HepG2 (cell line): ENCODE measurements at regions not wholly inside any gene's neighbourhood (a gene's known extent, or its start where the extent isn't known, plus 50 kb on each side); places are given as distances from the start of the nearest gene placed in this dataset.

Experiments used
- ATAC-seq: fragments of 200-7000 bp; cut with Tn5 transposase; 3 replicates; pipeline ENCODE4 v1.9.1; 2020; ENCODE audit warnings: mild to moderate bottlenecking, moderate library complexity
- BruUV-seq: library from RNA; stranded (reverse); fragments of 400-500 nt; replicated peaks from 2 replicates; lab custom pipeline; 2021; lab: Mats Ljungman, UMichigan
- CTCF ChIA-PET: fragments of 300-600 bp; formaldehyde crosslinking; extraction: SDS; loops from one replicate; lab custom pipeline; 2021; ENCODE audit warnings: low total read pairs, inconsistent platforms, low intra/inter-chr PET ratio; lab: Yijun Ruan, JAX
- POLR2A ChIA-PET: fragments of 350-600 bp; sonication (Branson Sonifier 250); formaldehyde crosslinking; loops from one replicate; lab custom pipeline; 2020; ENCODE audit warnings: antibody characterized with exemption, inconsistent platforms; lab: Yijun Ruan, JAX
- DNase-seq: peaks from one replicate; pipeline ENCODE4 v3.0.0-alpha.2; 2015; ENCODE audit warnings: low spot score
- FAIRE-seq: peaks from 3 replicates; lab custom pipeline; 2011; peaks lifted over from hg19 to GRCh38; lab: Jason Lieb, UNC
- H2AFZ ChIP-seq: one replicate; pipeline ENCODE4 v1.6.1; 2011; ENCODE audit warnings: low read length, inconsistent platforms
- H3K27ac ChIP-seq: fragments of 300-600 bp; 3 replicates; pipeline ENCODE4 v1.8.0; 2011; ENCODE audit warnings: mixed run types, mild to moderate bottlenecking, mixed read lengths, low read length, inconsistent platforms; ENCODE audit not compliant: insufficient read depth; ENCODE audit errors: extremely low read length
- H3K27me3 ChIP-seq, 2 experiments: fragments of 200-600 bp in 1 of 2; 2 replicates in 1 of 2; 3 replicates in 1 of 2; pipeline versions ENCODE4 v1.6.0 to v1.8.0; 2011; ENCODE audit warnings: low read length in 2 of 2, mild to moderate bottlenecking in 2 of 2, moderate library complexity in 2 of 2, inconsistent platforms in 1 of 2; ENCODE audit not compliant: insufficient read depth in 2 of 2, control insufficient read depth in 1 of 2
- H3K36me3 ChIP-seq, 2 experiments: fragments of 200-600 bp in 1 of 2; replicated peaks in 1 of 2; 2 replicates in 1 of 2; 3 replicates in 1 of 2; pipeline versions ENCODE4 v1.5.1 to v1.8.0; 2011; ENCODE audit warnings: low read length in 2 of 2, inconsistent platforms in 1 of 2; ENCODE audit not compliant: insufficient read depth in 2 of 2, control insufficient read depth in 1 of 2
- H3K4me1 ChIP-seq: 2 replicates; pipeline ENCODE4 v1.5.1; 2012; ENCODE audit warnings: low read length, inconsistent platforms; ENCODE audit not compliant: insufficient read depth
- H3K4me2 ChIP-seq: 2 replicates; pipeline ENCODE4 v1.6.0; 2011; ENCODE audit warnings: low read depth, low read length, inconsistent platforms
- H3K4me3 ChIP-seq, 3 experiments: fragments of 200-600 bp in 1 of 3; sonication (generic), shearing (Covaris generic) in 1 of 3; replicated peaks in 1 of 3; 2 replicates each; pipeline ENCODE4 v1.5.1; 2011 to 2016; ENCODE audit warnings: low read length in 3 of 3, inconsistent platforms in 2 of 3, low read depth in 2 of 3, mild to moderate bottlenecking in 2 of 3, control low read depth in 1 of 3, mixed read lengths in 1 of 3; ENCODE audit not compliant: insufficient read depth in 1 of 3
- H3K79me2 ChIP-seq: one replicate; pipeline ENCODE4 v1.6.1; 2011; ENCODE audit warnings: low read length, inconsistent platforms; ENCODE audit not compliant: insufficient read depth
- H3K9ac ChIP-seq: 2 replicates; pipeline ENCODE4 v1.6.0; 2011; ENCODE audit warnings: mild to moderate bottlenecking, low read depth, low read length, inconsistent platforms; ENCODE audit not compliant: insufficient read depth
- H3K9me3 ChIP-seq: 2 replicates; pipeline ENCODE4 v1.5.1; 2012; ENCODE audit warnings: mild to moderate bottlenecking, low read length
- H4K20me1 ChIP-seq: 2 replicates; pipeline ENCODE4 v1.6.0; 2011; ENCODE audit warnings: inconsistent platforms, mild to moderate bottlenecking, low read length, moderate library complexity; ENCODE audit not compliant: insufficient read depth
- ARNT2 ChIP-seq: sonication (generic); formaldehyde crosslinking; IDR thresholded peaks from 2 replicates; pipeline ENCODE4 v1.8.0; 2022; ENCODE audit warnings: mild to moderate bottlenecking, low read depth, missing genetic modification reagents, moderate library complexity
- ZNF253 ChIP-seq: sonication (generic); formaldehyde crosslinking; IDR thresholded peaks from 2 replicates; pipeline ENCODE4 v1.8.0; 2022; ENCODE audit warnings: mild to moderate bottlenecking, missing genetic modification reagents, borderline replicate concordance
- ZNF282 ChIP-seq: fragments of 450-650 bp; IDR thresholded peaks from 2 replicates; pipeline ENCODE4 v1.6.1; 2018; ENCODE audit not compliant: partially characterized antibody
- ZNF367 ChIP-seq: sonication (generic); formaldehyde crosslinking; IDR thresholded peaks from 2 replicates; pipeline ENCODE4 v1.4.0; 2020; ENCODE audit warnings: missing genetic modification reagents, borderline replicate concordance
- WGBS: methylation state at CpG from one replicate; pipeline ENCODE4 v1.1.6; 2017; ENCODE audit warnings: low lambda C conversion rate; 5-methylcytosine and 5-hydroxymethylcytosine counted together
- in situ Hi-C: cut with HindIII; loops from 2 replicates; pipeline ENCODE4 v1.10.0; 2017; ENCODE audit warnings: low pct_unique_long_range_greater_than_20kb; ENCODE audit not compliant: extremely low pct_ligation_motif_present
- intact Hi-C: fragments of 100-400 bp; cut with micrococcal nuclease; formaldehyde crosslinking; loops from one replicate; pipeline ENCODE4 v1.10.0; 2022; ENCODE audit not compliant: unreplicated experiment
- TF ChIP-seq, protein P1 (sequence below): sonication (generic); formaldehyde crosslinking; IDR thresholded peaks from 2 replicates; pipeline ENCODE4 v1.4.0; 2020; ENCODE audit warnings: missing genetic modification reagents, borderline replicate concordance

DNA sequence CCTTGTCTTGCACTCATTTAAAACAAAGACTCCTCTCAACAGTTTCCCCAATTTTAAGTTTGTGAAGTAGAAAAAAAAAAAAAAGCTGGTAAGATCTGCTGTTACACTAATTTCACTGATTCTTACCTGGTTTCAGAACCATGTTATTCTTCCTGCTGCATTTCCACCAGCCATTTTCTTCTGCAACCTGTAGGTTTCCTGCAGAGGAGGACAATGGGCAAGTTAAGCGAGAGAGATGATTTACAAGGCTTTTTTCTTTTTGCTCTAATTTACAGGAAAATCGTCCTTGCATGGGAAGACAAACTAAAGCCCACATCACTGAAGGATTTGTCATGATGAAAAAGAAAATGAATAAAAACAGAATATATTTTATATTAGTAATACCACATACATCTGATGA lies 86.0 kb upstream of the SMARCA2 start:
- POLR2A ChIA-PET = no interaction called here

More for the DNA sequence above, 86.0 kb upstream of the SMARCA2 start:
- Histone ChIP-seq H4K20me1 (no peaks in the 10 kb centered on the region), H3K9ac (no peak overlapping the region), H3K27ac (no peak overlapping the region), H2AFZ (no peak overlapping the region), H3K36me3 (no peaks in the 10 kb centered on the region), H3K4me3 (no peak overlapping the region), H3K4me2 (no peak overlapping the region), H3K9me3 (no peaks in the 10 kb centered on the region), H3K4me1 (no peaks in the 10 kb centered on the region), H3K27me3 (peaks cover 1 to 11% of the 10 kb centered on the region in 2 experiments; a peak in 1 of 5 replicates), H3K79me2 (no peaks in the 10 kb centered on the region)
- in situ Hi-C loops (loop anchor here (10.0 kb wide), 1 partner anchor 156 kb away; no protein-coding TSS in a partner anchor), intact Hi-C loops (no loop called here)
- no peak for ATAC-seq
- no peak for DNase-seq
- CTCF ChIA-PET = no interaction called here
- no TSS peak for BruUV-seq
- no peak for FAIRE-seq
- 0% methylated on average over 2 of the region's 2 CpGs for WGBS
- no peak for TF ChIP-seq ARNT2 (CRISPR knock-in tag)
- no peak for TF ChIP-seq ZNF282
- TF ChIP-seq ZNF253 = no peak
- TF ChIP-seq, protein P1, sequence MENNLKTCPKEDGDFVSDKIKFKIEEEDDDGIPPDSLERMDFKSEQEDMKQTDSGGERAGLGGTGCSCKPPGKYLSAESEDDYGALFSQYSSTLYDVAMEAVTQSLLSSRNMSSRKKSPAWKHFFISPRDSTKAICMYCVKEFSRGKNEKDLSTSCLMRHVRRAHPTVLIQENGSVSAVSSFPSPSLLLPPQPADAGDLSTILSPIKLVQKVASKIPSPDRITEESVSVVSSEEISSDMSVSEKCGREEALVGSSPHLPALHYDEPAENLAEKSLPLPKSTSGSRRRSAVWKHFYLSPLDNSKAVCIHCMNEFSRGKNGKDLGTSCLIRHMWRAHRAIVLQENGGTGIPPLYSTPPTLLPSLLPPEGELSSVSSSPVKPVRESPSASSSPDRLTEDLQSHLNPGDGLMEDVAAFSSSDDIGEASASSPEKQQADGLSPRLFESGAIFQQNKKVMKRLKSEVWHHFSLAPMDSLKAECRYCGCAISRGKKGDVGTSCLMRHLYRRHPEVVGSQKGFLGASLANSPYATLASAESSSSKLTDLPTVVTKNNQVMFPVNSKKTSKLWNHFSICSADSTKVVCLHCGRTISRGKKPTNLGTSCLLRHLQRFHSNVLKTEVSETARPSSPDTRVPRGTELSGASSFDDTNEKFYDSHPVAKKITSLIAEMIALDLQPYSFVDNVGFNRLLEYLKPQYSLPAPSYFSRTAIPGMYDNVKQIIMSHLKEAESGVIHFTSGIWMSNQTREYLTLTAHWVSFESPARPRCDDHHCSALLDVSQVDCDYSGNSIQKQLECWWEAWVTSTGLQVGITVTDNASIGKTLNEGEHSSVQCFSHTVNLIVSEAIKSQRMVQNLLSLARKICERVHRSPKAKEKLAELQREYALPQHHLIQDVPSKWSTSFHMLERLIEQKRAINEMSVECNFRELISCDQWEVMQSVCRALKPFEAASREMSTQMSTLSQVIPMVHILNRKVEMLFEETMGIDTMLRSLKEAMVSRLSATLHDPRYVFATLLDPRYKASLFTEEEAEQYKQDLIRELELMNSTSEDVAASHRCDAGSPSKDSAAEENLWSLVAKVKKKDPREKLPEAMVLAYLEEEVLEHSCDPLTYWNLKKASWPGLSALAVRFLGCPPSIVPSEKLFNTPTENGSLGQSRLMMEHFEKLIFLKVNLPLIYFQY (CRISPR knock-in tag) = no peak
- no peak for TF ChIP-seq ZNF367
